ENCODE measurements at regions not wholly inside any gene's neighbourhood (a gene's known extent, or its start where the extent isn't known, plus 50 kb on each side); places are given as distances from the start of the nearest gene placed in this dataset.

DNA sequence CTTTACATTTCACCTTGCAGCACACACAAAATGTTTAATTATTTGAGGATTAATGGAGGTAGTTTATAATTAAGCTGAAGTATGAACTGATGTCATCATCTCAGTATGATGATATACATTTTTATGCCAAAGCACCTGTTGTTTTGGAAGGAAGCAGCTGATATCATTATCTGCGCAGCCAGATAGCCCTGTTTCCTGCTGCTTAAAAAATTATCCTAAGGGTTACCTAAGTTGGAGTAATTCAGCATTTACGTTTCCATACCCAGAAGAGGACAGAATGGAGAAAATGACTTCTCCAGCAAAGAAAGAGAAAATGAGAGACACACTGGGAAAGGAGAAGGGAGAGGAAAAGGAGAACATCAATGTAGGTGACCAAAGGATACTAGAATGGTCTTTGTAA, 370.3 kb upstream of the PLSCR5 start:
- no peak for DNase-seq (ENCODE audit: low read depth)
- TF ChIP-seq, protein P1, sequence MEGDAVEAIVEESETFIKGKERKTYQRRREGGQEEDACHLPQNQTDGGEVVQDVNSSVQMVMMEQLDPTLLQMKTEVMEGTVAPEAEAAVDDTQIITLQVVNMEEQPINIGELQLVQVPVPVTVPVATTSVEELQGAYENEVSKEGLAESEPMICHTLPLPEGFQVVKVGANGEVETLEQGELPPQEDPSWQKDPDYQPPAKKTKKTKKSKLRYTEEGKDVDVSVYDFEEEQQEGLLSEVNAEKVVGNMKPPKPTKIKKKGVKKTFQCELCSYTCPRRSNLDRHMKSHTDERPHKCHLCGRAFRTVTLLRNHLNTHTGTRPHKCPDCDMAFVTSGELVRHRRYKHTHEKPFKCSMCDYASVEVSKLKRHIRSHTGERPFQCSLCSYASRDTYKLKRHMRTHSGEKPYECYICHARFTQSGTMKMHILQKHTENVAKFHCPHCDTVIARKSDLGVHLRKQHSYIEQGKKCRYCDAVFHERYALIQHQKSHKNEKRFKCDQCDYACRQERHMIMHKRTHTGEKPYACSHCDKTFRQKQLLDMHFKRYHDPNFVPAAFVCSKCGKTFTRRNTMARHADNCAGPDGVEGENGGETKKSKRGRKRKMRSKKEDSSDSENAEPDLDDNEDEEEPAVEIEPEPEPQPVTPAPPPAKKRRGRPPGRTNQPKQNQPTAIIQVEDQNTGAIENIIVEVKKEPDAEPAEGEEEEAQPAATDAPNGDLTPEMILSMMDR (conservative IDR thresholded peaks at IDR 0.05; ENCODE audit: low read depth, low read length) = no peak
- no peak overlapping the region for H3K4me3 ChIP-seq (ENCODE audit: low read depth, low read length)

DNA sequence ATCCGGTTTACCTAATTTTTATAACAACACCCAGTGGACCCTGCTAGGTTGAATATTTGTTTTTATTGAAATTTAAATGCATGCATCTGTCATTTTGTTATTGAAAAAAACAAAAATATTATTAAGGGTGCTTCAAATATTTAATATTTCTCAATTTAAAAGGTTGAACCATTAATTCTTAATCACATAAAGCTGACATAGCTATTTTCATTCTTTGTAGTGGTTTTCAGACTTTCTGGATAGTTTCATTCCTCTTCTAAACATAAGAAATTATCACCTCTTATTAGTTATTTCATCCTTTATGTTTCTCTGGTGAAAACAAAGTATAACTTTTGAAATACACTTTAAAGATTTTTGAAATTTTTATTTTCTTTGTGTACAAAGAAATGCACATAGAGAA, 369.9 kb upstream of the PLSCR5 start:
- TF ChIP-seq, protein P1 (conservative IDR thresholded peaks at IDR 0.05; ENCODE audit: low read depth, low read length) = no peak
- H3K4me3 ChIP-seq (ENCODE audit: low read depth, low read length) = no peak overlapping the region
- DNase-seq (ENCODE audit: low read depth) = no peak

DNA sequence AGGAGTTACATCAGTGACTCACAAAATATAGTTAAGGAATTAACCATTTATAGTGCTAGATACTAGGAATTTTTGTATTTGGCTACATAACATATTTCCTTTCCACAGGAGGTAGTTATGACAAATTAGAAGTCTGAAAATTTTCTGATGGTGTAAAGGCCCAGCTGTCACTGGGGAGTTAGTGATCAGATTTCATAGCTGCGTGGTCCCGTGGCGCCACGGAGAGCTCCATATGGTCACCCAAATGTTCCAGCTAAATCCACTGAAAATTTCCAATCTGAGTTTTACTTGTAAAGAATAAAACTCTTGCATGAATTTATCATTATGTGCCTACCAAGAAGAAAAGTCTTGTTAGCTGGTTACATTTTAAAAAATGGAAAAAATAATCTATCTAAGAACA, 368.9 kb upstream of the PLSCR5 start:
- TF ChIP-seq, protein P1 (conservative IDR thresholded peaks at IDR 0.05; ENCODE audit: low read depth, low read length) = no peak
- no peak overlapping the region for H3K4me3 ChIP-seq (ENCODE audit: low read depth, low read length)
- no peak for DNase-seq (ENCODE audit: low read depth)

DNA sequence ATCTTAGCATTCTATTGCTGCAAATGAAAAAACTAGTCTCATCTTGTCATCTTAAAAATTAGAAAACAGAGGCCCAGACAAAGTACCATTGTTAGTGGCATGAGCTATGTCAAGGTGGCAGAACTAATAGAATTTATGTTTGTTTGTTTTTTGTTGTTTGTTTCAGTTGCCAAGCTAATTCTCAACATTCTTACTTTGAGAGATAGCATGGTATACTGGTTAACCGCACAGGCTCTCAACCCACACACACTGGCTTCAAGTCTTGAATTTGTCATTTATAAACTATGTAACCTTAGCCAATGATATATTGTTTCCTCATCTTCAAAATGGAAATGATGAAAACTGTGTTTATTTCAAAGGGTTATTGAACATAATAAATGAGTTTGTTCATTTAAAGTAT, 367.6 kb upstream of the PLSCR5 start:
- TF ChIP-seq, protein P1 (conservative IDR thresholded peaks at IDR 0.05; ENCODE audit: low read depth, low read length) = no peak
- DNase-seq (ENCODE audit: low read depth) = no peak
- no peak overlapping the region for H3K4me3 ChIP-seq (ENCODE audit: low read depth, low read length)

DNA sequence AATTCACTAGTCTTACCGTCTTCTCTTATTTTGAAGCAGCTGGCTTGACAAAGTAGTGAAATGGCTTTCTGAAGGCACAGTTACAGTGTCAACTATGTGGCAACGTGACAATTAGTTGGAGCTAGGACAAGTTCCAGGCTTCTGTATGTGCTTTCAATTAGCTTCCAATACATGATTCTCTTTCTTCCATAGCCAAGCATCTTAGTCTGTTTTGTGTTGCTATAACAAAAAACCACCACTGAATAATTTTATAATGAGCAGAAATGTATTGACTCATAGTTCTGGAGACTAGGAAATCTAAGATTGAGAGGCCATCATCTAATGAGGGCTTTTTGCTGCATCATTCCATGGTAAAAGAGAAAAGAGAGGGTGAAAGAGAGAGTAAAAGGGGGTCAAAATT, 365.1 kb upstream of the PLSCR5 start:
- TF ChIP-seq, protein P1 (conservative IDR thresholded peaks at IDR 0.05; ENCODE audit: low read depth, low read length) = no peak
- H3K4me3 ChIP-seq (ENCODE audit: low read depth, low read length) = no peak overlapping the region
- no peak for DNase-seq (ENCODE audit: low read depth)

DNA sequence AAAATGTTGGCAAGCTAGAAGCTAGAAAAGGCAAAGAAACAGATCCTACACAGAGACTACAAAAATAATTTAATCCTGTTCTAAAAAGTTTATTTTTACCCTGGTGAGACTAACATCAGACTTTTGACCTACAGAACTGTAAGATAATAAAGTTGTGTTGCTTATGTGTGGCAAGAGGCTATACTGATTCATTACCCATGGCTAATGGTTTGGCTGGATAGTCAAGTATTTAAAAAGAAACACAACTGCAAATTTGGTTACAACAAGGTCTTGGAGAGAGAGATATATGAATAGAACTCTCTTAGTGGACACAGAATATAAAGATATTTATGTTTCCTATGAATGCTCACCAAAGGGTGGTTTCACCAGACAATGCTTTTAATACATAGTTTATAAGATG, 364.2 kb upstream of the PLSCR5 start:
- TF ChIP-seq, protein P1 (conservative IDR thresholded peaks at IDR 0.05; ENCODE audit: low read depth, low read length) = no peak
- DNase-seq (ENCODE audit: low read depth) = no peak
- H3K4me3 ChIP-seq (ENCODE audit: low read depth, low read length) = no peak overlapping the region

DNA sequence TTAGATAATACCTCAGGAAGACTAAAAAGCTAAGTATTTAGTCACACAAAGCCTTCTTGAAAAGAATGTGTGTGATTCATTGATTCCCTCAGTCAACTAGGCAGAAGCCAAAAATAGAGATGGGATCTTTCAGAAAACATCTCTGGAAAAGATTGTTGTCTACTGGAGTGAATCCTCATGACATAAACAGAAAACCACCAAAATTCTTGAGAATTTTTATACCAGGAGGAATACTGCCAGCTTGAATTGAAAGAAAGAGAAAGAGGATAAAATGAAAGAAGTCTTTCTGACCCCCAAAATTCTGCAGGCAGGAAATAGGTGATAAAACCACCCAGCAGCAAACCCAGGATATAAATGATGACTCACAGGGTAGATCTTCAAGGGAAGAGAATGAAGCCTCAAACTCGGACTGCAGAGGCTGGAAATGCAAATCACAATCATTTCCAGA, 363.1 kb upstream of the PLSCR5 start:
- TF ChIP-seq, protein P1 (conservative IDR thresholded peaks at IDR 0.05; ENCODE audit: low read depth, low read length) = no peak
- H3K4me3 ChIP-seq (ENCODE audit: low read depth, low read length) = no peak overlapping the region
- DNase-seq (ENCODE audit: low read depth) = peak; percentile 80
